Lower leg skin (tissue), 3 donors: ENCODE measurements at regions not wholly inside any gene's neighbourhood (a gene's known extent, or its start where the extent isn't known, plus 50 kb on each side); places are given as distances from the start of the nearest gene placed in this dataset.
"Not testable (repeated sequence)": the region's sequence is repeated elsewhere in the genome, so short reads cannot be mapped to it uniquely, and the experiment has no call there.

Source experiments
- CTCF ChIP-seq, 3 donors: fragments of 450-650 bp; IDR thresholded peaks; one replicate each; pipeline ENCODE4 v1.5.1; 2016; ENCODE audit warnings: antibody characterized with exemption in 3 of 3, mild to moderate bottlenecking in 3 of 3, moderate library complexity in 2 of 3
- POLR2A ChIP-seq, 2 donors: fragments of 450-650 bp; IDR thresholded peaks; one replicate each; pipeline ENCODE4 v1.6.1; 2016 to 2017; ENCODE audit warnings: antibody characterized with exemption in 2 of 2, mild to moderate bottlenecking in 1 of 2, moderate library complexity in 1 of 2

GRCh38 chr4:158407961-158408360 lies 113.7 kb upstream of the RXFP1 start:
- TF ChIP-seq CTCF, POLR2A (IDR thresholded peaks at IDR 0.05): not testable (repeated sequence)
